Progenitor cell of endocrine pancreas (in vitro differentiated cells): ENCODE measurements at regions not wholly inside any gene's neighbourhood (a gene's known extent, or its start where the extent isn't known, plus 50 kb on each side); places are given as distances from the start of the nearest gene placed in this dataset.

Source experiments
- DNase-seq: peaks from one replicate; pipeline ENCODE4 v3.0.0; 2021; ENCODE audit warnings: low spot score; ENCODE audit not compliant: unreplicated experiment
- H3K27ac Mint-ChIP-seq: 2 replicates; pipeline ENCODE4 v1.8.0; 2021; ENCODE audit warnings: mild to moderate bottlenecking, moderate library complexity, mixed read lengths
- H3K27me3 Mint-ChIP-seq: 2 replicates; pipeline ENCODE4 v1.8.0; 2021; ENCODE audit warnings: mixed read lengths
- H3K36me3 Mint-ChIP-seq: 2 replicates; pipeline ENCODE4 v1.8.0; 2022; ENCODE audit warnings: mixed read lengths; ENCODE audit not compliant: insufficient read depth
- H3K4me1 Mint-ChIP-seq: 2 replicates; pipeline ENCODE4 v1.8.0; 2021; ENCODE audit warnings: low read depth, mixed read lengths
- H3K4me3 Mint-ChIP-seq: 2 replicates; pipeline ENCODE4 v1.8.0; 2021; ENCODE audit warnings: low read depth, mild to moderate bottlenecking, moderate library complexity, mixed read lengths
- H3K9me3 Mint-ChIP-seq: 2 replicates; pipeline ENCODE4 v1.8.0; 2021; ENCODE audit warnings: low read depth, mixed read lengths
- TF ChIP-seq, protein P1 (sequence below): fragments of 200-600 bp; sonication (generic); IDR thresholded peaks from one replicate; pipeline ENCODE4 v1.5.0; 2021; ENCODE audit warnings: antibody characterized with exemption, mild to moderate bottlenecking; ENCODE audit not compliant: unreplicated experiment

- DNase-seq, result no peak
- H3K27me3 Mint-ChIP-seq, result no peaks in the 10 kb centered on the region
- peaks cover 21% of the 10 kb centered on the region for H3K4me1 Mint-ChIP-seq
- no peak overlapping the region for H3K27ac Mint-ChIP-seq
- no peaks in the 10 kb centered on the region for H3K36me3 Mint-ChIP-seq
- H3K4me3 Mint-ChIP-seq, result no peak overlapping the region
- TF ChIP-seq, protein P1, sequence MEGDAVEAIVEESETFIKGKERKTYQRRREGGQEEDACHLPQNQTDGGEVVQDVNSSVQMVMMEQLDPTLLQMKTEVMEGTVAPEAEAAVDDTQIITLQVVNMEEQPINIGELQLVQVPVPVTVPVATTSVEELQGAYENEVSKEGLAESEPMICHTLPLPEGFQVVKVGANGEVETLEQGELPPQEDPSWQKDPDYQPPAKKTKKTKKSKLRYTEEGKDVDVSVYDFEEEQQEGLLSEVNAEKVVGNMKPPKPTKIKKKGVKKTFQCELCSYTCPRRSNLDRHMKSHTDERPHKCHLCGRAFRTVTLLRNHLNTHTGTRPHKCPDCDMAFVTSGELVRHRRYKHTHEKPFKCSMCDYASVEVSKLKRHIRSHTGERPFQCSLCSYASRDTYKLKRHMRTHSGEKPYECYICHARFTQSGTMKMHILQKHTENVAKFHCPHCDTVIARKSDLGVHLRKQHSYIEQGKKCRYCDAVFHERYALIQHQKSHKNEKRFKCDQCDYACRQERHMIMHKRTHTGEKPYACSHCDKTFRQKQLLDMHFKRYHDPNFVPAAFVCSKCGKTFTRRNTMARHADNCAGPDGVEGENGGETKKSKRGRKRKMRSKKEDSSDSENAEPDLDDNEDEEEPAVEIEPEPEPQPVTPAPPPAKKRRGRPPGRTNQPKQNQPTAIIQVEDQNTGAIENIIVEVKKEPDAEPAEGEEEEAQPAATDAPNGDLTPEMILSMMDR, result peak; percentile 25
- H3K9me3 Mint-ChIP-seq, result no peaks in the 10 kb centered on the region
These were observed 411.8 kb downstream of the CDH10 start for GRCh38 chr5:24232929-24233498.

DNA sequence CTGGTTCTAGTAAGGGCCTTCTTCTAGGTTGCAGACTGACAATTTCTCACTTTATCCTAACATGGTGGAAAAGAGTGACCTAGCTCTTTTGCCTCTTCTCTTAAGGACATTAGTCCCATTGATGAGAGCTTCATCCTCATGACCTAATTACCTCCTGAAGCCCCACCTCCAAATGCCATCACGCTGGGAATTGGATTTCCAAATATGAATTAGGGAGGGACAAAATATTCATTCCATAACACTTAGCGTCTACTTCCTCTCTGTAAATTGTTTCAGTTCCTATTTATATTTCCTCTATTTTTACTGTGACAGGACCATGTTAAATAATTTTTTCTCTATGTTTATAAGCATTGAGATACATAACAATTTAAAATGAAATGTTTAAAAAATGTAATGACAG is 408.8 kb downstream of the CDH10 start:
- no peak overlapping the region for H3K27ac Mint-ChIP-seq
- peaks cover 23% of the 10 kb centered on the region for H3K4me1 Mint-ChIP-seq
- H3K36me3 Mint-ChIP-seq, result no peaks in the 10 kb centered on the region
- H3K27me3 Mint-ChIP-seq, result no peaks in the 10 kb centered on the region
- H3K9me3 Mint-ChIP-seq, result no peaks in the 10 kb centered on the region
- TF ChIP-seq, protein P1, result no peak
- DNase-seq, result no peak
- H3K4me3 Mint-ChIP-seq, result no peak overlapping the region

DNA sequence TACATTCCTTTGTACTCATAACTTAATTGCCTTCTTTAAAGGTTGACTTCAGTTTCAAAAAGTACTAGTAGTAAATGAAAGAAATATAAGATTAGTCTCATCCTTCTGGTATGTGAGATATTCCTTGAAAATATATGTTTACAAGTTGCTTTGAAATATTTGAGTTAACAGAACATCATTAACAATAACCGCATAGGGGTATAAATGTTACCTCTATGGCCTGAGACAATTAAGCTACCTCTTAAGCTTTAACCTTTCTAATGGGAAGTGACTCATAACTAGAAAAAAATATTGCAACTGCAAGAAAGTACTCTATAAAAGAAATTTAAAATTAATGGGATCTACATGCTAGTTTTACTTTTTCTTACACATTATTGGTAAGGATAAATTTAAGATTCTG is 399.0 kb downstream of the CDH10 start:
- Mint-ChIP-seq H3K4me1 (peaks cover 2% of the 10 kb centered on the region), H3K27me3 (no peaks in the 10 kb centered on the region), H3K9me3 (peaks cover 5% of the 10 kb centered on the region), H3K4me3 (no peak overlapping the region), H3K27ac (no peak overlapping the region), H3K36me3 (no peaks in the 10 kb centered on the region)
- TF ChIP-seq, protein P1, result no peak
- no peak for DNase-seq

DNA sequence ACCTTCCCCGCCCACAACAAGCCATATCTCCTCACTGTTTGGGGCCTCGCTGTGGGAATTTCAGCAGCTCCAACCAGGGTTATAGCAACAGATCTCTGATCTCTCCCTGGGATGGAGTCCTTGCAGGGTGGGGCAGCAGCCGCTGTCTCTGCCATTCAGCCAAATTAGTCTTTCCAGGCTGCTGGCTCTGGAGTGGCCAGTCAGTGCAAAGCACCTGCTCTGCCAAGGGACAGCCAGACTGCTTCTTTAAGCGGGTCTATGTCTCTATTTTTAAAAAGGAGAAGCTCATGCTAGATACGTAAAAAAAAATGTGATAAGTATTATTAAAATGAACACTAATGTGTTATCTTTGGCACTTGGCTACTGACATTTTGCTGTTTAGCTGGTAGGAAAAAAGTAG is 380.2 kb downstream of the CDH10 start:
- no peak for DNase-seq
- H3K9me3 Mint-ChIP-seq, result no peaks in the 10 kb centered on the region
- no peaks in the 10 kb centered on the region for H3K36me3 Mint-ChIP-seq
- no peaks in the 10 kb centered on the region for H3K4me1 Mint-ChIP-seq
- TF ChIP-seq, protein P1, result no peak
- H3K27me3 Mint-ChIP-seq, result peaks cover under 1% of the 10 kb centered on the region
- no peak overlapping the region for H3K4me3 Mint-ChIP-seq
- H3K27ac Mint-ChIP-seq, result no peak overlapping the region

- no peaks in the 10 kb centered on the region for H3K9me3 Mint-ChIP-seq
- no peaks in the 10 kb centered on the region for H3K4me1 Mint-ChIP-seq
- no peak overlapping the region for H3K4me3 Mint-ChIP-seq
- DNase-seq, result no peak
- H3K36me3 Mint-ChIP-seq, result no peaks in the 10 kb centered on the region
- TF ChIP-seq, protein P1, result no peak
- no peak overlapping the region for H3K27ac Mint-ChIP-seq
- no peaks in the 10 kb centered on the region for H3K27me3 Mint-ChIP-seq
These were observed 379.5 kb downstream of the CDH10 start for GRCh38 chr5:24265306-24265705.
